Fibroblast of the aortic adventitia (primary cell): ENCODE measurements at regions not wholly inside any gene's neighbourhood (a gene's known extent, or its start where the extent isn't known, plus 50 kb on each side); places are given as distances from the start of the nearest gene placed in this dataset.
A peak's percentile ranks its signal among the peaks of the same experiment; 100 is the strongest.
"Not testable (repeated sequence)": the region's sequence is repeated elsewhere in the genome, so short reads cannot be mapped to it uniquely, and the experiment has no call there.

Source experiments
- DNase-seq: peaks from one replicate; pipeline ENCODE4 v3.0.0-alpha.2; 2010; ENCODE audit warnings: low read depth
- H3K4me3 ChIP-seq: 2 replicates; pipeline ENCODE4 v1.5.1; 2011; ENCODE audit warnings: low read depth, mild to moderate bottlenecking, control low read depth, low read length, moderate library complexity
- TF ChIP-seq, protein P1 (sequence below): IDR thresholded peaks from 2 replicates; pipeline ENCODE4 v1.5.1; 2011; ENCODE audit warnings: mild to moderate bottlenecking, low read length, control low read depth, inconsistent platforms; ENCODE audit not compliant: insufficient read depth

DNA sequence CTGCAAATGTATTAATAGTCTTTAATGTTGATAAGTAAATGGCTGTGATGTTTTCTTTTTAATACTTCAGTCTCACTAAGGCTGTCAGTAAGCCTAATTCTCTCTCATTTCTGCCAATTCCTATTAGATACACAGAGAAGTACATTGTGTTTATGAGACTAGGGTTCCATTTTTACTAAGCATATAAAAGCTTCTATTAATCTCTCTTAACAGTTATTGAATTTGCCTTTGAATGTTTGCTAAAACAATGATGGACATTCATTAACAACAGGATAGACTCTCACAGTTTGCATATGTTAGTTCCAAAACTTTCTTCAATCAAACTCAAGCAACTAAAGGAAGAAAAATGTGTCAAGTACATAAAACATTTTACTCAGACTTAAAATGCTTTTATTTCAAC is 659.3 kb downstream of the TLE1 start:
- TF ChIP-seq, protein P1, sequence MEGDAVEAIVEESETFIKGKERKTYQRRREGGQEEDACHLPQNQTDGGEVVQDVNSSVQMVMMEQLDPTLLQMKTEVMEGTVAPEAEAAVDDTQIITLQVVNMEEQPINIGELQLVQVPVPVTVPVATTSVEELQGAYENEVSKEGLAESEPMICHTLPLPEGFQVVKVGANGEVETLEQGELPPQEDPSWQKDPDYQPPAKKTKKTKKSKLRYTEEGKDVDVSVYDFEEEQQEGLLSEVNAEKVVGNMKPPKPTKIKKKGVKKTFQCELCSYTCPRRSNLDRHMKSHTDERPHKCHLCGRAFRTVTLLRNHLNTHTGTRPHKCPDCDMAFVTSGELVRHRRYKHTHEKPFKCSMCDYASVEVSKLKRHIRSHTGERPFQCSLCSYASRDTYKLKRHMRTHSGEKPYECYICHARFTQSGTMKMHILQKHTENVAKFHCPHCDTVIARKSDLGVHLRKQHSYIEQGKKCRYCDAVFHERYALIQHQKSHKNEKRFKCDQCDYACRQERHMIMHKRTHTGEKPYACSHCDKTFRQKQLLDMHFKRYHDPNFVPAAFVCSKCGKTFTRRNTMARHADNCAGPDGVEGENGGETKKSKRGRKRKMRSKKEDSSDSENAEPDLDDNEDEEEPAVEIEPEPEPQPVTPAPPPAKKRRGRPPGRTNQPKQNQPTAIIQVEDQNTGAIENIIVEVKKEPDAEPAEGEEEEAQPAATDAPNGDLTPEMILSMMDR, result no peak

DNA sequence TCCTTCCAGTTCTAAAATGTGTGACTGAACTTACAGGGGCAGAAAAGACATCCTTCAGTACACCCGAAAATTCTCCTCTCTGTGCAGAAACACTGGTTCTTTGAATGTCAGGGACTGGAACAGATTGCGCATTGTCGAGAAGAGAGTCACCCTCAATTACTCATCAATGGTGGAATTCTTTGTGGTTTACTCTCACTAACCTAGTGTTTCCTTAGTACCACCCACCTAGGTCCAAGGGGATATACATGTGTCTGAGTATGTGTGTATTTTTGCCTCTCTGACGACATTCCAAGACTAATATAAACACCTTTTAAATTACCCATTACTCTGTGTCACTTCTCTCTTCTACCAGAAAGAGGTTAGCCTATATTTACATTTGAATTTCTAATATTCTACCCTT is 660.8 kb downstream of the TLE1 start:
- TF ChIP-seq, protein P1, result no peak
- DNase-seq, result peak; percentile 89
- no peak overlapping the region for H3K4me3 ChIP-seq

More for the DNA sequence above, 659.3 kb downstream of the TLE1 start:
- H3K4me3 ChIP-seq, result no peak overlapping the region
- DNase-seq, result no peak

DNA sequence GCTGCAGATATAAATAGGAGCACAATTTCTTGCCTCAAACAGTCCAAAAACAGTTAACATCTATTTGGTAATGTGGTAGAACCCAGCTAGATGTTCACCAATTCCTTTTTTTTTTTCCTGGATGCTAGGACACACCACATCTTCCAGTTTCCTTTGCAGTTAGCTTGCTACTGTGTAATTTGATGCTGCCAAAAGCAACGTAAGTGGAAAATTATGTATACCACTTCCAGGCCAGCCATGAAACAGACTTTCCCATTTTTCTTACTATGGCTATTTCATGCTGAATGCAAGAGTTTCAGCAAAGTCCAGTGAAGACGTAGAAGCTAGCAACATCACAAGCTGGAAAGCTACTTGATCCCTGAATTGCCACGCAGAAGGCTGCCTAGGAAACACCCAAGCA is 667.2 kb downstream of the TLE1 start:
- TF ChIP-seq, protein P1, result no peak
- DNase-seq, result no peak
- H3K4me3 ChIP-seq, result no peak overlapping the region

DNA sequence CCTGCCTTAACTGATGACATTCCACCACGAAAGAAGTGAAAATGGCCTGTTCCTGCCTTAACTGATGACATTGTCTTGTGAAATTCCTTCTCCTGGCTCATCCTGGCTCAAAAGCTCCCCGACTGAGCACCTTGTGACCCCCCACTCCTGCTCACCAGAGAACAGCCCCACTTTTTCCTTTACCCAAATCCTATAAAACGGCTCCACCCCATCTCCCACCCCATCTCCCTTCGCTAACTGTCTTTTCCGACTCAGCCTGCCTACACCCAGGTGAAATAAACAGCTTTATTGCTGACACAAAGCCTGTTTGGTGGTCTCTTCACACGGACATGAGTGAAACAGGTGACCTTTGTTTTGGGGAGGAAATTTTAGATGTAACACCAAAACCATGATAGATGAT is 674.4 kb downstream of the TLE1 start:
- DNase-seq, H3K4me3 ChIP-seq: not testable (repeated sequence)

DNA sequence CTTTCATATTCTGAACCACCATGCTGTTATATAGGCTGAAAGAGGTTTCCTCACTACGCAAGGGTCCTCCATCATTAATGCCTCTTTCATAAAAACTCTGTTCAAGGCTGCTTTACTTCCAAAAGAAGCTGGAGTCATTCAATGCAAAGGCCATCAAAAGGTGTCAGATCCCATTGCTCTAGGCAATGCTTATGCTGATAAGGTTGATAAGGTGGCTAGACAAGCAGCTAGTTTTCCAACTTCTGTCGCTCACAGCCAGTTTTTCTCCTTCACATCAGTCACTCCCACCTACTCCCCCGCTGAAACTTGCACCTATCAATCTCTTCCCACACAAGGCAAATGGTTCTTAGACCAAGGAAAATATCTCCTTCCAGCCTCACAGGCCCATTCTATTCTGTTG is 676.2 kb downstream of the TLE1 start:
- H3K4me3 ChIP-seq, DNase-seq: not testable (repeated sequence)

DNA sequence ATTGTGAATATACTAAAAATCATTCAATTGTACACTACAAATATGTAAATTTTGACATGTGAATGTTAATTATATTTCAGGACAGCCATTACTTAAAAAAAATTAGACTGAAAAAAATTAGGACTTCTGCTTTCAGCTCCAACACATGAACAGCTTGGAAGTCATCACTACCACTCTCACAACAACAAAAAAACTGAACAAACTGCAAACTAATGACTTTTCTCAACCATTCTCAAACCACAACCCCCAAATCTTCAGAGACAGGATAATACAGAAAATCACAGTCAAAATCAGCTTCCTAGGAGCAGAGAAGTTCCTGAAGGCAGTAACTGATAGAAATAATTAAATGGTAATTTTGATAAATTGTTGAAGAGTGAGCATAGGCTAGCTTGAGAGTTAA is 686.4 kb downstream of the TLE1 start:
- no peak overlapping the region for H3K4me3 ChIP-seq
- TF ChIP-seq, protein P1, result no peak
- no peak for DNase-seq

DNA sequence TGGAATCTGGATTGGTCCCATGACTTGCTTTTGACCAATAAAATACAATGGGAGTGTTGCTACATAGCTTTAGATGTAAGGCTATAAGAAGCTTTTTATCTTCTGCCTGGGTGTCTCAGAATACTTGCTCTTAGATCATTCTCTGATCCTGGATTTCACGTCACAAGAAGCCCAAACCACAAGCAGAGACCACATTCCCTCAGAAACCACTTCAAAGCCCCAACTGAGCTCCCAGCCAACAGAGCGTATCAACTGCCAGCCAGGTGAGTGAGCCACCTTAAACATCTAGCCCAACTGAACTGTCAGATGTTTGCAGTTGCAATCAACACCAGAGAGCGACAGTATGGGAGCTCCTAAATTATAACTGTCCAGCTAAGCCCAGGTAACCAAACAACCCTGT is 687.1 kb downstream of the TLE1 start:
- H3K4me3 ChIP-seq, result no peak overlapping the region
- TF ChIP-seq, protein P1, result no peak
- no peak for DNase-seq

DNA sequence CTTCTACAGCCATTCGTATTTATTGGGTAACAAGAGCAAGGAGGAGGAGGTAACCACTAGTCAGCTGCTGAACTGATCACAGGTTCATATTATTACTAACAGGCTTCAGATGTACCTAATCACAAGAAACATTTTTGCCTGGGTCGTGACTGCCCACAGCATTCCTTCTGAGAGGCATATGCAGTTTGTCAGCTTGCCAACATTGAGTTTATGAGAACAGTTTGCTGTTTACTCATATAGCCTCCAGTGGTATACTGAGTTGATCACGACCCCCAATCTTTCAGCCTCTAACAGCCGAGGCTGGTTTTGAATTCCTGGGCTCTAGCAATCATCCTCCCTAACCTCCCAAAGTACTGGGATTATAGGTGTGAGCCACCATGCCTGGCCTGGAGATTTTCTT is 693.6 kb downstream of the TLE1 start:
- TF ChIP-seq, protein P1, result no peak
- H3K4me3 ChIP-seq, result no peak overlapping the region
- peak; percentile 17 for DNase-seq
